Neuronal stem cell (in vitro differentiated cells): ENCODE measurements at regions not wholly inside any gene's neighbourhood (a gene's known extent, or its start where the extent isn't known, plus 50 kb on each side); places are given as distances from the start of the nearest gene placed in this dataset.

Experiments used
- DNase-seq: peaks from one replicate; pipeline ENCODE4 v3.0.0-alpha.2; 2013; ENCODE audit warnings: low spot score
- H2AFZ ChIP-seq: one replicate; pipeline ENCODE4 v1.6.1; 2013; ENCODE audit warnings: mild to moderate bottlenecking, low read length, inconsistent platforms
- H2AK5ac ChIP-seq: 2 replicates; pipeline ENCODE4 v1.6.1; 2013; ENCODE audit warnings: low read depth, mild to moderate bottlenecking, inconsistent platforms, low read length, moderate library complexity, mixed read lengths
- H2BK120ac ChIP-seq: 2 replicates; pipeline ENCODE4 v1.6.1; 2013; ENCODE audit warnings: low read depth, mild to moderate bottlenecking, inconsistent platforms, low read length, moderate library complexity, mixed read lengths
- H2BK12ac ChIP-seq: one replicate; pipeline ENCODE4 v1.6.1; 2013; ENCODE audit warnings: low read length, inconsistent platforms
- H2BK15ac ChIP-seq: 2 replicates; pipeline ENCODE4 v1.6.1; 2013; ENCODE audit warnings: mild to moderate bottlenecking, low read length, inconsistent platforms, mixed read lengths
- H2BK5ac ChIP-seq: one replicate; pipeline ENCODE4 v1.6.1; 2013; ENCODE audit warnings: inconsistent platforms, mild to moderate bottlenecking, low read length, moderate library complexity
- H3K14ac ChIP-seq: one replicate; pipeline ENCODE4 v1.6.1; 2013; ENCODE audit warnings: low read length, inconsistent platforms
- H3K18ac ChIP-seq: 2 replicates; pipeline ENCODE4 v1.6.1; 2013; ENCODE audit warnings: low read length, inconsistent platforms
- H3K23ac ChIP-seq: 2 replicates; pipeline ENCODE4 v1.6.1; 2013; ENCODE audit warnings: low read depth, mild to moderate bottlenecking, mixed read lengths, low read length, inconsistent platforms; ENCODE audit not compliant: poor library complexity
- H3K27ac ChIP-seq: replicated peaks from 3 replicates; pipeline ENCODE4 v1.5.1; 2013; ENCODE audit warnings: low read length, inconsistent platforms
- H3K27me3 ChIP-seq, 3 experiments: 2 replicates each; pipeline ENCODE4 v1.6.1; 2013; ENCODE audit warnings: low read length in 3 of 3, mild to moderate bottlenecking in 2 of 3, inconsistent platforms in 1 of 3, low read depth in 1 of 3, mixed read lengths in 1 of 3, moderate library complexity in 1 of 3; ENCODE audit not compliant: control insufficient read depth in 3 of 3, insufficient read depth in 3 of 3
- H3K36me3 ChIP-seq, 2 donors: replicated peaks in 1 of 2; 2 replicates each; pipeline ENCODE4 v1.6.1; 2013; ENCODE audit warnings: low read length in 2 of 2; ENCODE audit not compliant: control insufficient read depth in 2 of 2, insufficient read depth in 2 of 2
- H3K4ac ChIP-seq: 2 replicates; pipeline ENCODE4 v1.6.1; 2013; ENCODE audit warnings: inconsistent platforms, mild to moderate bottlenecking, low read length, moderate library complexity
- H3K4me1 ChIP-seq, 2 donors: 1 replicate in 1 of 2; 2 replicates in 1 of 2; pipeline ENCODE4 v1.6.1; 2013; ENCODE audit warnings: low read length in 2 of 2, low read depth in 1 of 2; ENCODE audit not compliant: control insufficient read depth in 2 of 2, insufficient read depth in 1 of 2
- H3K4me2 ChIP-seq: one replicate; pipeline ENCODE4 v1.6.1; 2013; ENCODE audit warnings: mild to moderate bottlenecking, low read length, inconsistent platforms; ENCODE audit not compliant: insufficient read depth, poor library complexity, severe bottlenecking
- H3K4me3 ChIP-seq, 2 donors: 2 replicates each; pipeline ENCODE4 v1.5.1; 2013; ENCODE audit warnings: low read length in 2 of 2, mild to moderate bottlenecking in 2 of 2, inconsistent platforms in 1 of 2, moderate library complexity in 1 of 2
- H3K79me1 ChIP-seq: one replicate; pipeline ENCODE4 v1.6.1; 2013; ENCODE audit warnings: low read depth, mild to moderate bottlenecking, inconsistent platforms, low read length, moderate library complexity
- H3K9ac ChIP-seq: one replicate; pipeline ENCODE4 v1.6.1; 2013; ENCODE audit warnings: mild to moderate bottlenecking, low read depth, low read length, inconsistent platforms; ENCODE audit not compliant: poor library complexity
- H3K9me3 ChIP-seq, 2 donors: replicated peaks in 1 of 2; 2 replicates each; pipeline versions ENCODE3 to v1.6.1; 2013; ENCODE audit warnings: low read length in 2 of 2, mild to moderate bottlenecking in 2 of 2, inconsistent platforms in 1 of 2, low read depth in 1 of 2, mixed read lengths in 1 of 2, moderate library complexity in 1 of 2; ENCODE audit not compliant: control insufficient read depth in 2 of 2, insufficient read depth in 1 of 2
- H4K8ac ChIP-seq: one replicate; pipeline ENCODE4 v1.6.1; 2013; ENCODE audit warnings: low read depth, mild to moderate bottlenecking, inconsistent platforms, low read length, moderate library complexity
- H4K91ac ChIP-seq: one replicate; pipeline ENCODE4 v1.6.1; 2013; ENCODE audit warnings: low read length, low read depth, mild to moderate bottlenecking, inconsistent platforms; ENCODE audit not compliant: poor library complexity
- WGBS, 2 donors: extraction: QIAGEN DNeasy Blood & Tissue Kit; methylation state at CpG; one replicate each; pipeline ENCODE4 v1.1.7; 2013; ENCODE audit warnings: missing lambda C conversion rate in 2 of 2, mixed read lengths in 1 of 2; ENCODE audit not compliant: insufficient read length in 2 of 2, insufficient replicate concordance in 1 of 2; ENCODE audit errors: extremely low coverage in 2 of 2; 5-methylcytosine and 5-hydroxymethylcytosine counted together

- Histone ChIP-seq H4K91ac (no peak overlapping the region), H3K14ac (no peak overlapping the region), H3K36me3 (no peaks in the 10 kb centered on the region), H2BK120ac (no peak overlapping the region), H3K27ac (no peak overlapping the region), H3K4me1 (no peaks in the 10 kb centered on the region), H3K79me1 (no peaks in the 10 kb centered on the region), H3K4me3 (no peak overlapping the region), H3K4me2 (no peak overlapping the region), H3K18ac (no peak overlapping the region), H2BK12ac (no peak overlapping the region), H2BK5ac (no peak overlapping the region), H3K23ac (no peak overlapping the region), H2AFZ (no peak overlapping the region), H3K27me3 (no peaks in the 10 kb centered on the region), H3K9me3 (no peaks in the 10 kb centered on the region), H2AK5ac (no peak overlapping the region), H2BK15ac (no peak overlapping the region), H4K8ac (no peak overlapping the region), H3K9ac (no peak overlapping the region), H3K4ac (no peak overlapping the region)
- DNase-seq, result no peak
- no CpG with 5 or more reads among the region's 1 CpG for WGBS, 2 donors
Observed at GRCh38 chr5:4089087-4089486, 493.5 kb downstream of the IRX1 start.

GRCh38 chr5:4093236-4093635 lies 497.6 kb downstream of the IRX1 start:
- H3K4me2 ChIP-seq, result no peak overlapping the region
- no peak overlapping the region for H3K27ac ChIP-seq
- no peak overlapping the region for H2AFZ ChIP-seq
- no peaks in the 10 kb centered on the region for H3K27me3 ChIP-seq
- no peak for DNase-seq
- no peak overlapping the region for H3K23ac ChIP-seq
- H3K4me3 ChIP-seq, result no peak overlapping the region
- H4K8ac ChIP-seq, result no peak overlapping the region
- H3K4ac ChIP-seq, result no peak overlapping the region
- no peak overlapping the region for H2BK5ac ChIP-seq
- H3K14ac ChIP-seq, result no peak overlapping the region
- H2BK12ac ChIP-seq, result no peak overlapping the region
- no peak overlapping the region for H4K91ac ChIP-seq
- no peaks in the 10 kb centered on the region for H3K9me3 ChIP-seq
- no peak overlapping the region for H2BK15ac ChIP-seq
- no peaks in the 10 kb centered on the region for H3K36me3 ChIP-seq
- H3K4me1 ChIP-seq, result peaks cover 0 to 3% of the 10 kb centered on the region in 2 donors
- H3K18ac ChIP-seq, result no peak overlapping the region
- H3K79me1 ChIP-seq, result no peaks in the 10 kb centered on the region
- no CpG with 5 or more reads among the region's 15 CpGs for WGBS, 2 donors
- no peak overlapping the region for H2AK5ac ChIP-seq
- no peak overlapping the region for H3K9ac ChIP-seq
- H2BK120ac ChIP-seq, result no peak overlapping the region

GRCh38 chr5:4093970-4094369 lies 498.3 kb downstream of the IRX1 start:
- Histone ChIP-seq H3K23ac (no peak overlapping the region), H3K79me1 (no peaks in the 10 kb centered on the region), H3K9me3 (no peaks in the 10 kb centered on the region), H2BK120ac (no peak overlapping the region), H2AFZ (no peak overlapping the region), H4K91ac (no peak overlapping the region), H2AK5ac (no peak overlapping the region), H2BK15ac (no peak overlapping the region), H3K27ac (no peak overlapping the region), H3K4ac (no peak overlapping the region), H2BK5ac (no peak overlapping the region), H3K18ac (no peak overlapping the region), H3K27me3 (no peaks in the 10 kb centered on the region), H3K4me3 (no peak overlapping the region), H3K4me1 (peaks cover 0 to 3% of the 10 kb centered on the region in 2 donors), H4K8ac (no peak overlapping the region), H2BK12ac (no peak overlapping the region), H3K14ac (no peak overlapping the region), H3K9ac (no peak overlapping the region), H3K36me3 (no peaks in the 10 kb centered on the region), H3K4me2 (no peak overlapping the region)
- no CpG with 5 or more reads among the region's 4 CpGs for WGBS, 2 donors
- no peak for DNase-seq

- no peaks in the 10 kb centered on the region for H3K36me3 ChIP-seq
Observed at GRCh38 chr5:4095918-4096630, 500.4 kb downstream of the IRX1 start.

More at GRCh38 chr5:4095918-4096630, 500.4 kb downstream of the IRX1 start:
- Histone ChIP-seq H3K27me3 (no peaks in the 10 kb centered on the region), H3K23ac (no peak overlapping the region), H4K8ac (peak overlapping the region; percentile 52), H3K9me3 (no peaks in the 10 kb centered on the region), H2BK120ac (no peak overlapping the region), H3K27ac (no peak overlapping the region), H3K4ac (no peak overlapping the region), H3K4me1 (peaks cover 0 to 3% of the 10 kb centered on the region in 2 donors), H2AFZ (no peak overlapping the region), H2BK15ac (no peak overlapping the region), H3K9ac (no peak overlapping the region), H3K14ac (peak overlapping the region; percentile 49), H2AK5ac (no peak overlapping the region), H2BK5ac (no peak overlapping the region), H3K18ac (peak overlapping the region; percentile 38), H3K4me3 (no peak overlapping the region), H2BK12ac (no peak overlapping the region), H3K4me2 (no peak overlapping the region), H4K91ac (no peak overlapping the region), H3K79me1 (no peaks in the 10 kb centered on the region)
- no CpG with 5 or more reads among the region's 14 CpGs for WGBS, 2 donors
- no peak for DNase-seq
